GM21423 (cell line): ENCODE measurements at regions not wholly inside any gene's neighbourhood (a gene's known extent, or its start where the extent isn't known, plus 50 kb on each side); places are given as distances from the start of the nearest gene placed in this dataset.
A peak's percentile ranks its signal among the peaks of the same experiment; 100 is the strongest.
"Not testable (repeated sequence)": the region's sequence is repeated elsewhere in the genome, so short reads cannot be mapped to it uniquely, and the experiment has no call there.

ENCODE experiments used
- ATAC-seq: cut with Tn5 transposase; IDR thresholded peaks from one replicate; pipeline ENCODE4 v1.9.1; 2021; ENCODE audit warnings: mild to moderate bottlenecking, moderate library complexity; ENCODE audit not compliant: unreplicated experiment

GRCh38 chr13:22903301-22903700 is 277.5 kb upstream of the SGCG start:
- no peak for ATAC-seq

DNA sequence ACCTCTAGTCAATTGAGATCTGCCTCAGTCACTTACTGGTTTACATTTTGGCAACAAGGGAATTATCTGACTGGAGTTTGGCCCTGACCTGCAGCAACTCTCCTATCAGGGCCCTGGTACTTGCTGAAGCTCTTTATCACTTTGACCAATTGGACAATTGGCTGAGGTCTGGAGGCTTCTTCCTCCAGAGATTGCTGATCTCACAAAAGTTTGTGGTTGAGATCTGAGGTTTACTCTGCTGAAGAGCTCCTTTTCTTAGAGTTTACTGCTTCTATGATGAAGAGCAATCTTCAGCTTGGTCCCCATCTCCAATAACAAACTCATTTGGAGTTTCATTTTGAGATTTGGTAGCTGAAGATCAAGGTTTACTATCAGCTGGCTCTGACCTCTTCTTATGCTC is 276.9 kb upstream of the SGCG start:
- no peak for ATAC-seq

DNA sequence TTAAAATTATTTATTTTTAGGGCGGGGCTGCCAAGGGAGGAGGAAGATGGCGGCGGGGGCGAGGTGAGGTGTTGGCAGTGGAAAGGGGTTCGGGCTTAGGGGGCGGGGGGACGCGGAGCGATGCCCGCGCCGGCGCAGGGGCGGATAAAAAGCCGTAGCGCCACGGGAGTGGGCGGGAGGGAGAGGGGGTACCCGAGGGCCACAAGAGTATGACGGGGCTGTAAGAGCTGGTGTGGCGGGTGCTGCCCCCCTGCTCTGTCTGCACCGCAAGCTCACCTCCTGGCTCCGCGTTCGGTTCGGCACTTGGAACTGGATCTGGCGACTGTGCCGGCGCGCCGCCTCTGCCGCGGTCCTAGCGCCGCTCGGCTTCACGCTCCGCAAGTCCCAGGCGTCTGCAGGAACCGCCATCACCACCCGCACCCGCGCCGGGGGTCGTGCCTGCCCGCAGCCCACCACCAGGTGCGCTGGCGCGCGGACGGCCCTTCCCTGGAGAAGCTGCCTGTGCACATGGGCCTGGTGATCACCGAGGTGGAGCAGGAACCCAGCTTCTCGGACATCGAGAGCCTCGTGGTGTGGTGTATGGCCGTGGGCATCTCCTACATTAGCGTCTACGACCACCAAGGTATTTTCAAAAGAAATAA is 265.2 kb upstream of the SGCG start:
- ATAC-seq, result peak; percentile 71

DNA sequence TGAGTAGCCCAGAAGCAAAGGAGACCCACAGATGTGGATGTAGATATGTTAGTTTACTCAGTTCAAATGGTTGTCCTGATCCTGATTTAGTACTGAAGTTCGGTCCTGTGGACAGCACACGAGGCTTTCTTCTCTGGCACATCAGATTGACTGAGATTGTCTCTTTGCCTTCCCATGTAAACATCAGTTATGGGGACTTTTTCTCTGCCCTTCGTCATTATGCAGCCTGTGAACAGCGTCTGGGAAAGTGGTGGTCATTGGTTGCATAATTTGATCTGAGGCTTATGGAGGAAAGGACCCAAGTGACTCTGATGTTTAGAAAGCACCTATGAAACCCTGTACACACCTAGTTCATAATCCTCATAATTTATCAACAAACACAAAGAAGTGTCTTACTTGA is 264.5 kb upstream of the SGCG start:
- not testable (repeated sequence) for ATAC-seq

- no peak for ATAC-seq
These were observed 254.7 kb upstream of the SGCG start for GRCh38 chr13:22925881-22926747.

GRCh38 chr13:22926748-22927400 is 253.9 kb upstream of the SGCG start:
- ATAC-seq, result no peak

- ATAC-seq, result not testable (repeated sequence)
These were observed 252.9 kb upstream of the SGCG start for GRCh38 chr13:22927845-22928244.

DNA sequence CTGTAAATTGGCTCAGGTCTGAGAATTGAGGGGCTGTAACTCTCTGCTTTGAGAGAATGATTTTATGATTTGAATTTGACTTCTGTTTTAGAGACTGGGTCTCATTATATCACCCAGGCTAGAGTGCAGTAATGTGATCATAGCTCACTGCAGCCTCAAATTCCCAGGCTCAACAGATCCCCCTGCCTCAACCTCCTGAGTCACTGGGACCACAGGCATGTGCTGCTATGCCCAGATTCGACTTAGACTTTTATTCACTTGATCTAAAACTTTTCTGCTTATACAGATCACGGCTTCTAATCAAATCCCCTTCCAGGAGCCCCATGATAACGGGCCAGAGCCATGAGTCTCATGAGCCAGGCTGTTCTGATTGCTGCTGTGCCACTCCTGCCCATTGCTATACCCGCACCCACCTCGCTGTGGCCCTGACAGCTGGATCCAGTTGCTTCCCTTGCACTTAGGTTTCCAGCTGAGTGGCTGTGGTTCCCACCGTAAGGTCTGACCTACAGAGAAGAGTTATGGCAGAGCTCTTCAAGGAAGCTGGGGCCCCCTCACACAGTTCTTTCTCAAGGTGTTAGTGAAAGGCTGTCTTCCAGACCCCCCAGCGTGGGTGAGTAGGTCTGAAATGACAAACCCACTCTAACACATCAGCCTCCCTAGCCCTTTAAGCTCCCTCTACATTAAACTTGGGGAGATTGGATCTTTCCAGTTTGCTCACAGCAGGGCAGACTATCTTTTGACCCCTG is 251.2 kb upstream of the SGCG start:
- ATAC-seq, result no peak

DNA sequence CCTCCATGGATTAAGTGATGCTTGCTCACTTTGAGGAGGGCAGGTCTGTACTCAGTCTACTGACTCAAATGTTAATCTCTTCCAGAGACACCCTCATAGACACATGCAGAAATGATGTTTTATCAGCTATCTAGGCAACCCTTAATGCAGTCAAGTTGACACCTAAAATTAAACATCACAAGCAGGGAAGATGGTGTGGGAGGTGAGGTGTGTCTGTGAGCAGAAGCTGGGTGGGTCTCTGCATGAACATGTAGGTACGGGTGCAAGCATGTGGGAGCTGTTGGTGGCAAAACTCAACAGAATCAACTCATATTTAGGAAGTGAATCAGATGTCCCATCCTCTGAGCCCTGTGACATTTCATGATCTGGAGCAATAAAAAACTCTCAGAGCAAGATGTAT is 249.2 kb upstream of the SGCG start:
- no peak for ATAC-seq

DNA sequence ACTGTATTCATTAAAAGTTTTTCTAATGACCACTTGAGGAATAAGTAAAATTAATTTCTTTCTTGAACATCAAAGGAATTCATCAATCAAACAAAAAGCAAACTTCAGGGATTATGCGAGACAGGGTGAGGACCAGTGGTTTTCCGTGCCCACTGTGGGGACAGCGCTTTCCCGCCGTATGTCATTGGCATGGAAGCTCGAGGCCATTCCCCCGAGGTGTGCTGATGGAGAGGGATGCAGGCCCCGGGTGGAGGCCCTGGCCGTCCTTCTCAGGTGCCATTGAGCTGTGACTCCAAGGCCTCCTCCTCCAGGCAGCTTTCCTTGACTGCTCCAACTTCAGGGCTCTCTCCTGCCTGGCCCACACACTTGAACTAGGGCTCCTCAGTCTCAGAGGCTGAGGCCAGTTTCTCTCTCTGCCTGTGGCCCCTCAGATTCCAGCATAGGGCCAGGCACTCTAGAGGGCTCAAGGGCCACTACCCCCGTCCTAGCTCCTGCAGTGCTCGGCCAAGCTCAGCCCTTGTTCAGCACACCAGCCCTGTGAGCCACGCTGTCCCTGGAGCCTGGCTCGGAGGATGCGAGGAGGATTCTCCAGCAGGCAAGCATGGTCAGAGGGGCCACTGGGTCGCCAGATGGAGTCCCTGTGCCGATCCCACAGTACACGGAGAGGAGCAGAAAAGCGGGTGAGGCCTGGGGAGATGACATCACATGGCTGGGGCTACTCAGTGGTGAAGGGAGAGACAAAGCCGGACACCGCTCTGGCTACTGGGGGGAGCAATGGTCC is 248.0 kb upstream of the SGCG start:
- not testable (repeated sequence) for ATAC-seq

DNA sequence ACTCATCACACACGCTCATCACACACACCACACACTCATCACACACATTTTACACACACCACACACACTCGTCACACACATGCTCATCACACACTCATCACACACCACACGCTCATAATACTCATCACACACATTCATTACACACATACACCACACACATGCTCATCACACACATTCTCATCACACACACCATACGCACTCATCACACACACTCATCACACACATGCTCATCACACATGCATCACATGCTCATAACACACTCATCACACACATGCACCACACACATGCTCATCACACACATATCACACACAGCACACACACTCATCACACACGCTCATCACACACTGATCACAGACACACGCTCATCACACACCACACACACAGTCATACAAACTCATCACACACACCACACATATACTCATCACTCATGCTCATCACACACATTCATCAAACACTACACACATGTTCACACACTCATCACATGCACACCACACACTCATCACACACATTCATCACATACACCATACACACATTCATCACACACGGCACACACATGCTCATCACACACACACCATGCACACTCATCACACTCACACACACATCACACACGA is 247.1 kb upstream of the SGCG start:
- no peak for ATAC-seq

DNA sequence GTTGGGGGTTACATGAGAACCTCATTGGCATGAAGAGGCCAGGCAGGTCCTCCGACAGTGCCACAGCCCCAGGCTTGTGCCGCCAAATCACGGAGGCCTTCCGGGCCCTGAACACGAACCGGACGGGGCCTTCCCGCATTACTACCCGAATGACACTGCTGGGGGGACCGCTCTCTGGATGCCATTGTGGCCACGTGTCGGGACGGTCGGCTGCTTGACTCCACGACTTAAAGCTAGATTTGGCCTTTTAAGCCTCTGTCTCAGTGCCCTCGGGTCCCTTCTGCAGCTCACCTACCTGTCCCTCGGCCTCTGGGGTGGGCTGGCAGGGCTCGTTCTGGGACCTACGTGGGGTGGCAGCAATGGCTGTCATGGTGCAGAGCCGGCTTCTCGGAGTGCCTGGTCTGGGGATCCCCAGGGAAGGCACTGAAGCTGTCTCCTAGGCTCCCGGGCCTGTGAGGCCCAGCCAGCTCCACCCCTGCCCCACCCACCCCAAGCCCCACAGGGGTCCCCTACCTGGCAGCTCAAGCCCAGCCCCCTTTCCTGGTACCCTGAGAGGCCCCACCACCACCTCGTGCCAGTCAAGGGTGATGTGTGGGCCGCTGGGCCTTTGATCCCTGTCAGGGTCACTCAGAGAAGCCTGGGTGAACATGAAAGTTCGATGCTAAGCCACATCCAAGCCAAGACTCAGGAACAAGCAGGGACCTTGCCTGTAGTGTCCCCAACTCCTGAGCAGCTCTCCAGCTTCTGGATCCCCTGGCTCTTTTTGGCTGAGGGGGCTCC is 245.8 kb upstream of the SGCG start:
- no peak for ATAC-seq

DNA sequence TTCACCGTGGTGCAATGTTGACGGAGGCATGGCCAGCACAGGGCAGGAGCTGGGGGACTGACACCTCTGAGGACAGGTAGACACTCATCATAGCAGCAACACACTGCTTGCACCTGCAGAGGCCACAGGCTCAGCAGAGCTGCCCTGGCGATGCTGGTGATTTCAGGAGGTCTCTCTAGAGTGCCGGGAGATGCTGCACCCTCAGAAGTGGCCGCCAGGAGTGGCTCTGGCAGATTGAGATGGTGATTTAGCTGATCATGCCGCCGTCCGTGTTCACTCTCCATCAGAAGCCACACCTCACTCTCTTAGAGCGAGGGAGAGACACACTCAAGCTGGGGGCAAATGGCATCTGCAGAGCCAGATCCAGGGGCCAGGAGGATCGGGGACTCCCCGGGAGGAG is 244.6 kb upstream of the SGCG start:
- no peak for ATAC-seq

DNA sequence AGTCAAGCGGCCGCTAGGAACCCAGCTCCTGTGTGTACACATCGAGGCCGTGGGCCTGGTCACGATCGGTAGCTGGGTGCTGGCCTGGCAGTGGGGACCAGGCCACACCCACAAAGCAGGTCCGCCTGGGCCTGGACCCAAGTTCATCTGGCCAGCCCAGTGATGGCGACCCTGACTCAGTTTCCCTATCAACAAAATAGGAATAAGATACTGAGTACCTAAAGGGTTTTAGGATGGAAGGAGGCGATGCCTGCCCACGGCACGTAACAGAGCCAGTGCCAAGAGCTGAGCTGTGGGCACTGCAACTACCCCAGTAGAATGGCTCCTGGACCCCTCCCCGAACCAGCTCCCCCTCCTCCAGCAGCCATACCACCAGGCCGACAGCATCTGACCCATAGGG is 243.5 kb upstream of the SGCG start:
- ATAC-seq, result no peak

DNA sequence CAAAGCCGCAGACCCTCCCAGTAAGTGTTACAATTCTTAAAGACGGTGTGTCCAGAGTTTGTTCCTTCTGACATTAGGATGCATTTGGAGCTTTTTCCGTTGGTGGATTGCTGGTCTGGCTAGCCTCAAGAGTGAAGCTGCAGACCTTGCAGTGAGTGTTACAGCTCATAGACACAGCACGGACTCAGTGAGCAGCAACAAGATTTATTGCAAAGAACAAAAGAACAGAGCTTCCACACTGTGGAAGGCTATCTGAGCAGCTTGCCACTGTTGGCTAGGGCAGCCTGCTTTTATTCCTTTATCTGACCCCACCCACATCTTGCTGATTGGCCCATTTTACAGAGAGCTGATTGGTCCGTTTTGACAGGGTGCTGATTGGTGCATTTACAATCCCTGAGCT is 242.8 kb upstream of the SGCG start:
- no peak for ATAC-seq

GRCh38 chr13:22938576-22938975 is 242.2 kb upstream of the SGCG start:
- ATAC-seq, result no peak

DNA sequence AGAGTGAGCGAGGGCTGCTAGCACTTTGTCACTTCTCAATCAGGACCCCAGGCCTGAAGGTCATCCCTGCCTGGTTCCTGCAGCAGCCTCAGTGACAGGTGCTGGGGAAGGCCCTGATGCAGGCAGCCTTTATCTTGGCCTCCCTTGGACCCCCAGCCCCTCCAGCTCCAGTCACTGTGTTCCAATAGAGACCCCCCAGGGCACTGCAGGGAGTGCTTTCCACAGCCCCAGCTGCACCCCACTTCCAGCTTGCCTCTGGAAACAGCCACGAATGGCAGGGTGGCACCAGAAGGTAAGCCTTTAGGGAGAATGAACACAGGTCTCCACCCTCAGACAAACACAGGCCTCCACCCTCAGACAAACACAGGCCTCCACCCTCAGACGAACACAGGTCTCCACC is 241.6 kb upstream of the SGCG start:
- ATAC-seq, result no peak

GRCh38 chr13:22940090-22940710 is 240.6 kb upstream of the SGCG start:
- ATAC-seq, result no peak

GRCh38 chr13:22940736-22941135 is 240.0 kb upstream of the SGCG start:
- no peak for ATAC-seq
